Activated CD8-positive, alpha-beta memory T cell treated with anti-CD3 and anti-CD28 coated beads, Interleukin-2, amount 50 U/mL, for 4 hours (primary cell): ENCODE measurements at regions not wholly inside any gene's neighbourhood (a gene's known extent, or its start where the extent isn't known, plus 50 kb on each side); places are given as distances from the start of the nearest gene placed in this dataset.

Source experiments
- DNase-seq: peaks from one replicate; pipeline ENCODE4 v3.0.0-alpha.2; 2020

DNA sequence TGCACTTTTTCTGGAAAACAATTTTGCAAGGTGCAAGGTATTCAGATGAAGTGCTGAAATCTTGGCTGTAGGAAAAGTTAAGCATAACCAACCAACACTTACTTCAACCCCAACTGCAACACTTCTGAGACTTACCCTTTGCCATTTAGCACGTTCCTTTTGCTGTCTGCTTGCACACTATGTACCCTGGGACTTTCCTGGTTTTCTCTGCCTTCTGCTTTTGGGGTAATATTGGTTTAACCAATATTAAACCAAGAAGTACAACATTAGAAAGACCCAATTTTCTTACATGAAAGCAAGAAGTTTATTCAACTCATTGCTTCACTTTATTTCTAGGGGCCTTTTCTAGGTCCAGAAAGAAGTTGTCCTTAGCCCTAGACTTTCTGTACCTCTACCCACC is 193.0 kb downstream of the HLX start:
- no peak for DNase-seq

DNA sequence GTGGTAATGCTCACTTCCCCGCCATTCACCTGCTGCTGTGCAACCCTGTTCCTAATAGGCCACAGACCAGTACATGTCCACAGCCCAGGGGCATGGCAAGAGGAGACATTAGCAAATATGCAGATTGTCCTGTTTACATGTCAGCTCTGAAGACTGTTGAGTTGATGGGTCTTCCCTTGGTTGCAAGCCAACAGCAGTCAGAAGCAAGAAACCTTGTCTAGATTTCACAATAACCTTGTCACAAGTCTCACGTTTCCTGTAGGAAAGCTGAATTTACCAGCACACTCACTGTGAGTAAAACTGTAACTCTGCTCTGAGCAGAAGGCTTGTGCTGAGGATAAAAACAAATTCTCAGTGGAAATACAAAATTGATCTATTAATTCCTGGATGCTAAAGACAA is 195.1 kb downstream of the HLX start:
- DNase-seq: no peak

DNA sequence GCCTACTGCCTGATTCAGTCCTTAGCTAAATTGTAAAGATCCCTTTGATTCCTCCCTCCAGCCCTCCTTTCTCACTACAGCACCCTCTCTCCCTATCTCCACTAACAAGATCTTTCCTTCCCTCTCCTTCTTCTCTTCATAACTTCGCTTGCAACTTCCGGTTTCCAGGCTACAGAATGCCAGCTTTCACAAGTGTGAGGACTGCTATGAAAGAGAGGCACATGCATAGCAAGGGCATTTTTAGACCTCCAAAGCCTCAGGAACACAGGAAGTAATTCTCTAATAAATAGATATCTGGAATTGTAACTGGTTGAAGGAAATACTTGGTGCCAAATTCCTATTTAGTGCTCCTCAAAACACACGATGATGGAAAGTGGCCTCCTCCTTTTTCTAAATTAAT is 196.7 kb downstream of the HLX start:
- no peak for DNase-seq

DNA sequence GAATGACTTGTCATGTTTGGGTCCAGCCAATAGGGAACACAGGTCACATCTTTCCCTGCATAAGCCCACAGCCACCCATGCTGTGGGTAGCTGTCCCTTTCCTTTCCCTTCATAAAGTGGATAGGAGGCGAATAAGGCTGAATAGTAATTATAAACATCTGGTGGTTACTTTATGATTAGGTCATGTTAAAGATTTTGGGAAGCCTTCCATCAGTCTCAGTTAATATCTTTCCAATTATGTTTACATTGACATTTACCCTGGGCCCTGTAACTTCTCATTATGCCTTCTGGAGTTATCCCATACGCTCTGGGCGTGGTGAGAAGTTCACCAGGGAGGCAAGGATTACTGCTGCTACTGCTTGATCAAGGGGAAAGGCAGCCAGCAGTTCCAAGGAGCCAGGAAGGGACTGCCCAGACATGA is 197.2 kb downstream of the HLX start:
- DNase-seq: no peak

GRCh38 chr1:221078260-221078965 is 199.2 kb downstream of the HLX start:
- DNase-seq: no peak

- no peak for DNase-seq
These were observed 204.7 kb downstream of the HLX start for GRCh38 chr1:221083902-221084301.

GRCh38 chr1:221084681-221085080 is 205.4 kb downstream of the HLX start:
- DNase-seq: no peak

DNA sequence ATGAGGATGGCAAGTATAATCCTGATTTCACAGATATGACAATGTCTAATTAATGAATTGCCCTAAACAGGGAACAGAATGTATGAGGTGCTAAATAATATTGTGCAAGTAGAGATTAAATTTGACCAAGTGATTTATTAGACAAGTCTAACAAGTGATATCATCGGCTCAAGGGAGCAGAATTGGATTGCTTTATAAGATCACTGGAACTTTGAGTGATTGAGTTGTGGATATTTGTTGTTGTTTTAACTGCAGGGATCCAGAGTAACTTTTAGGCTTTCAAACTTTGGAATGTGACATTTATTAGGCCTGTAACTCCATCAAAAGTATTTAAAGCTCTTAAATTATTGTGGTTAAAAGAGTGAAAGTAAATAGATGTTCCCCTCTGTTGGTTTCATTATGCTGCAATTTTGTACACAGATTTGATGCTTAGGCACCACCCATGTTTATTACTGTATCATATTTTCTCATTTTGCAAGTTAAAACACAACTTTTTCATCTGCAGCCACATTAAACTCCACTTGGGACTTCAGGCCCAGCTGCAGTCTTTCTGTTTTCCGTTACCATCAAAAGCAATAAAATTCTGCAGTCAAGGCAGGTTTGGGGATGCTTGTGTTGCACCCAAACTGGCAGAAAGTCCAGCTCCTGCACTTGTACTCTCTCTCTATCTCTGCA is 206.6 kb downstream of the HLX start:
- no peak for DNase-seq

GRCh38 chr1:221087919-221088318 is 208.7 kb downstream of the HLX start:
- no peak for DNase-seq

DNA sequence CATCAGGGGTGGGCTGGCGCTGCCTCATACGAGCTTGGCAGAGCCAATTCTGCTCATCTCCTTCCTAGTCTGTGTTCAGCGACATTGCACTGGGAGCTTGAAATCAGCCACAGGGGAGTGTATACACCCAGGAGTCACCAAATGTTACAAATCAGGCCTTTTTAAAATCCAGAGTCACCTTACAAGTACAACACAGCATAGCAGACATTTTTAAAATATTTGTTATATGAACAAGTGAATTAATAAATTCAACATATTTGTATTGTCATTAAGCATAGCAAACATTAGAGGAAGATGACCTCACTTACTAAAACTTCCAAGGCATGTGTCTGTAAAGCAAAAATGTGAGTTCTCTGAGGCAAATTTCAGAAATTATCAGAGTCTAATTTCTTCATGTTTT is 210.0 kb downstream of the HLX start:
- DNase-seq: no peak

- DNase-seq: no peak
These were observed 210.6 kb downstream of the HLX start for GRCh38 chr1:221089803-221090202.

DNA sequence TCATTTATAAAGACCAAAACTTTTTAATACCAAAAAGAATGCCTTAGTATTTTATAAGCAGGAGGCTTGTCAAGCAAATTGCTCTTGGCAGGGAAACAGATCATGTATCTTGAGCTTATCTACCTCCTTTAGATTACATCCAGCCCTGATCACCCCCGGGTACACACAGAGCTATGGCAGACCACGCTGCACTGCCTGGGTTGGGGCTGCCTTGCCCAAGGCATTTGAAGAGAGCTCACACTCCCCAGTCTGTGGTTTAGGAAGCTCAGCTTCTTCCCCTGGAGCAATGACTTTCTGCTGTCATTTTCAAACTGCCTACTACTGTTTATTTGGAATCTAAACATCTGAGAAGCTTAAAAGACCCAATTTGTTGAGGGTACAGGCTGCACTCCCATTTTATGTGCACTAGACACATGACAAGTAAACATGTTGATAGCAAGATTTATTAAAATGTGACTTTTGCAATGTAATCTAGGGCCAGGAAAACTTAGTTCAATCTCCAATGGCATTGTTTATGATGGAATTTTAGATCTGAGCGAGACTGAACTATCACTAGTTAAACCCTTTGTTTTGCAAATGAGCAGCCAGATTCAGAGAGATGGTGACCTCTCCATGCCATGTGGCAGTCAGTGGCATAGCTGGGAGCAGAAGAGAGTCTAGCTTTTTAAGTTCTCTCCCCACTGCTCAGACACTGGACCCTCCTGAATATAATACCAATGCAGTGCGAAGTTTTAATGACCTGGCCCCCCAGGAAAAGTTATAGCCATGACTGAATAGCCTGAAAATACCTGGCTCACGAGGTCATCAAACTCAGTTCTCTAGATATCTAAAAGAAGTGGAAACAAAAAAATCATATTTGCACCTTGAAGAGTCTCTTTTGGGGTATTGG is 214.9 kb downstream of the HLX start:
- no peak for DNase-seq

DNA sequence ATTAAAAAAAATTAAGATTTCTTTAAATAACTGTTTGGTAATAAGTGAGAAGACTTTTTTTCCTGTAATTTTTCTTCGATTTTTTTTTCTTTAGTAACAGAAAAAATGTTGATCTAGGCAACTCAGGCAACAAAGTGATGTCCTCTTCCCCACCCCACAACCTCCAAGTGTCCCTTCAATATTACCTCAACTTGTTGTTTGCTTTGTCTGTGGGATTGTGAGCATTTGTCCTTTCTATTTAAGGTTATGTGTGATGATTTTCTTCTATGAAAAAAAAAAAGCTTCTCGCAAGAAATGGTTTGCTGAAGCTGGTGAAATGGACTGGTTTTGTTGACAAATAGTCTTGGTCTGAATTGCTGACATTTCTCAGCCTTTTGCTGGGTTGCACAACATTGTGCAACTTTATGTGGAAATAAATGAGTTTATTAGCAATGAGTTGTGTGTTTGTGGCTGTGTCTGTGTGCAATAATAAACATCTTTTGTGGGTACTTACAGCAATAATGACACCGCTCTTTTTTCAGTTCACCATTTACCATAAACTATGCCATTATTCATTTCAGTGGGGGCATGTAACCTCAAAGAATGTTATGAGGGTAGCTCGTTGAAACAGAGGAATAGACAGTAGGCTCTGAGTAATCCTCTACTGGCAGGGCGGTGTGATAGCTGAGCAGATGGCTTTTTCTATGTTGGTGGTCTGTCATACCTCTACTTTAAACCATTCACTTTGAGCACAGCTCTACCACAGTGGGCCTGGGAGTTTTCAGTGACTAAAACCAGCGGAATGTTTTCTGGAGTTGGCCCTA is 218.4 kb downstream of the HLX start:
- DNase-seq: no peak

DNA sequence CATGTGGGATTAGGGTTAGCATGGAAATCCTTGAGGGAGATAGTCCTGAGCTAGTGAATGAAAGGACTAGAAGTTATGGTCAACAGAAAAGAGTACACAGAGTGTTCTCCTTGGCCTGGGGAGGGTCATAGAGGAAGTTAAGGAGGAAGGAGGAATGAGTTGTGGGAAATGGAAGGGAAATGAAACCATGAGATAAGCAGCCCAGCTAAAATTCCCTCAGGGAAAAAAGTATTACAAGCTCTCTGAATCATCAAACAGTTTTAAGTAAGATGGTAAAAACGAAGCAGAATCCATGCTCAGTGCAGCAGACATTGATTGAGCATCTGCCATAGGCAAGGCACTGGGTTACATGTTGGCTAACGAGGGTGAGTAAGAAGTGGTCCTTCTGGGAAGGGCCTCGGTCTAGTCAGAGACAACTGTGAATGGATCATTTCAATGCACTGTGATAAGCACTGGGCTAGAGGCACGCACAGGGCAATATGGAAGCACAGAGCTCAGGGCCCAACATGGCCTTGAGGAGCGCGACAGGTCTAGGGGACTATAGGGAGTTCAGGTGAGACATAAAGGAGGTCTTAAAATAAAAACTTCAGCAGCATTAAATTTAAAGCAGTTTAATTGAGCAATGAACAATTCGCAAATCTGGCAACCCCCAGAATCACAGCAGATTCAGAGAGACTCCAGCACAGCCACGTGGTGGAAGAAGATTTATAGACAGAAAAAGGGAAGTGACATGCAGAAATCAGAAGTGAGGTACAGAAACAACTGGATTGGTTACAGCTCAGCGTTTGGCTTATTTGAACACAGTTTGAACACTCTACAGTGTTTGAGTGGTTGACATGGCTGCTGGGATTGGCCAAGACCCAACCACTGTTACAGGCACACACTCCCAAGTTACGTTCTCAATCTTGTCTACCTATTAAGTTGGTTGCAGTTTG is 219.5 kb downstream of the HLX start:
- no peak for DNase-seq

GRCh38 chr1:221099747-221100595 is 220.7 kb downstream of the HLX start:
- no peak for DNase-seq

GRCh38 chr1:221100611-221101010 is 221.4 kb downstream of the HLX start:
- DNase-seq: no peak

DNA sequence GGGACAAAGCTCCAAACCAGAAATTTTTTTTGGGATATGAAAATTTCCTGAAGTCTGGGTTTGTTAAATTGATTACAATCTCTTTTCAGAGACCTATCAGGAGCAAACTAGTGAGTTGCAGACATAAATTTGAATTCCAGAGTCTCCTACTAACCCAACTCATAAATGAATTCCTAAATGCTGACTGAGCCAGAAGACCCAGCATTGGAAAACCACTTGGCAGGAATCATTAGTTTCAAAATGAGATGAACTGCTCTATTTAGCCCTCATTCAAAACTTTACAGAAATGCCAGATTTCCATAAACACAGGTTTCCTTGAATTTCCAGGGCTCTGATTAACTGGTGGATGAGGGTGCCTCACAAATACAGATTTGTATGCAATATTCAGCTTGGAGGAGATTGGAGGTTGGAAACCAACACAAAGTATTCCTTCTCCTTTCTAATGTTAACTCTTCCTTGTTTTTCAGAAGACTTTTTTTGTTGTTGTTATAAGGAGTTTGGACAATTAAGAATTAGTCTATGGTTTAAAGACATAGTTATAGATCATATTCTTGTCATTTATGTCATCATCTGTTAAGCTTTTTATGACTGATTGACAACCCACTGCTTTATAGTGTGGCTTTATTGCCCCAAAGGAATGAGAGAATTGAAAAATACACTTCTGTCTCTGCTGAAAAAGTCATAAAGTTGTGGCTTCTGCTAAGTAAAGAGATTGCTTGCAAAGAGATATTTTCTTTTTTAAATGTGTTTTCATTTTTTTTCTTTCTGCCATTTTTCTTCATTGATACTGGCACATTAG is 222.8 kb downstream of the HLX start:
- no peak for DNase-seq

DNA sequence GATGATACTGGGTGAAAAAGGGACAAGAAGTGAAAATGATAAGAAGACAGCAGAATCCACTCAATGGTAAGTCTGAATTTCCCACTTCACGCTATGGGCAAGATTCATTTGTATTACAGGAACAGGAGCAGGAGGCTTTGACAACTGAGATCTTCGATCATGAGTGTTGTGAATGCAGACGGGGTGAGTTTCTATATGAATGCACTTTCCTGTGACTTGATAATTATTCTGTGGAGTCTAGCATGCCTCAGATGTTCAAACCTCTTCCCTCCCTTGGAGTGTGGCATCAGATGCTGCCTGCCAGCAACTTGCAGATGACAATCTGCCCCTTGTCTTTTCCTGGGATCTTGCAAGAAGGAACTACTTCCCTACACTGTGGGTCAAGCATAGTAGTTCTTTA is 225.4 kb downstream of the HLX start:
- DNase-seq: no peak

GRCh38 chr1:221105578-221105977 is 226.3 kb downstream of the HLX start:
- no peak for DNase-seq

- DNase-seq: no peak
These were observed 227.4 kb downstream of the HLX start for GRCh38 chr1:221106616-221107015.
